ENCODE measurements at regions not wholly inside any gene's neighbourhood (a gene's known extent, or its start where the extent isn't known, plus 50 kb on each side); places are given as distances from the start of the nearest gene placed in this dataset.
"Not testable (repeated sequence)": the region's sequence is repeated elsewhere in the genome, so short reads cannot be mapped to it uniquely, and the experiment has no call there.

GRCh38 chr22:44650806-44651205, 51.2 kb upstream of the PRR5 start:
- no peaks in the 10 kb centered on the region for H3K36me3 ChIP-seq (ENCODE audit: control insufficient read depth in 2 of 2, insufficient read depth in 2 of 2, low read length in 1 of 2)
- no peaks in the 10 kb centered on the region for H3K9me3 ChIP-seq (ENCODE audit: control insufficient read depth in 2 of 2, insufficient read depth in 1 of 2, low read length in 1 of 2)
- H3K4me1 ChIP-seq (ENCODE audit: control insufficient read depth in 2 of 2, insufficient read depth in 2 of 2, low read length in 2 of 2), result no peaks in the 10 kb centered on the region
- no peak overlapping the region for H3K27ac ChIP-seq (ENCODE audit: low read depth in 1 of 2, low read length in 1 of 2)
- WGBS, result 72% methylated on average over 2 of the region's 2 CpGs
- no peaks in the 10 kb centered on the region for H3K27me3 ChIP-seq (ENCODE audit: control insufficient read depth in 2 of 2, insufficient read depth in 1 of 2, low read length in 1 of 2)
- no peak for DNase-seq (ENCODE audit: low read depth in 6 of 9, low spot score in 9 of 9)
- H3K4me3 ChIP-seq (ENCODE audit: low read length in 2 of 2), result no peak overlapping the region

GRCh38 chr22:44648821-44649565, 53.0 kb upstream of the PRR5 start:
- Histone ChIP-seq H3K27me3 (ENCODE audit: control insufficient read depth in 2 of 2, insufficient read depth in 1 of 2, low read length in 1 of 2) (no peaks in the 10 kb centered on the region), H3K36me3 (ENCODE audit: control insufficient read depth in 2 of 2, insufficient read depth in 2 of 2, low read length in 1 of 2) (no peaks in the 10 kb centered on the region), H3K27ac (ENCODE audit: low read depth in 1 of 2, low read length in 1 of 2) (no peak overlapping the region), H3K4me3 (ENCODE audit: low read length in 2 of 2) (no peak overlapping the region), H3K4me1 (ENCODE audit: control insufficient read depth in 2 of 2, insufficient read depth in 2 of 2, low read length in 2 of 2) (no peaks in the 10 kb centered on the region), H3K9me3 (ENCODE audit: control insufficient read depth in 2 of 2, insufficient read depth in 1 of 2, low read length in 1 of 2) (no peaks in the 10 kb centered on the region)
- 93% methylated on average over 20 of the region's 20 CpGs for WGBS
- no peak for DNase-seq (ENCODE audit: low read depth in 6 of 9, low spot score in 9 of 9)

DNA sequence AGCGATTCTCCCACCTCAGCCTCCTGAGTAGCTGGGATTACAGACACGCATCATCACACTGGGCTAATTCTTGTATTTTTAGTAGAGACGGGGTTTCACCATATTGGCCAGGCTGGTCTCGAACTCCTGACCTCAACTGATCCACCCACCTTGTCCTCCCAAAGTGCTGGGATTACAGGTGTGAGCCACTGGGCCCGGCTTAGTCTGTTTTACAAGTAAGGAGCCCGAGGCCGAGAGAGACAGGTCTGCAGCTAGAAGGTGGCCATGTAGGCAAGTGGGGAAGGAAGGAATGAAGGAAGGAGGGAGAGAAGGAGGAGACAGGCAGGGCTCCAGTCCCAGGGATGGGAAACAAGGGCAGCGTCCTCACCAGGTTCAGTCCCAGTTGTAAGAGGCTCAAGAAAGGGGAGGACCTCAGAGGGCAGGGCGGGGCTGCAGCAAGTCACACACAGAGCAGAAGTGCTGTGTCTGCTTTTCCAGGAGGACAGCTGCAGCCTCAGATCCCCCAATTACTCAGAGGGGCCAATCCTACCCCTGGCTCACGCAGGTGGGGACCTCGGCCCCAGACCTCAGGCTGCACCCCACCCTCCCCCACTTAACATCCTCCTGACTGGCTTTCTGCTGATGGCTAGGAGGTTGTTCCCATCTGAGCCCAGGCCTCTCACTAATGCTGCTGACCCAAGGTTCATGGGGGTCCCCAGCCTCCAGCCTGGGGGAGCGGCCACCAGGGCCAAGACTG, 53.8 kb upstream of the PRR5 start:
- Histone ChIP-seq H3K9me3 (ENCODE audit: control insufficient read depth in 2 of 2, insufficient read depth in 1 of 2, low read length in 1 of 2) (no peaks in the 10 kb centered on the region), H3K27me3 (ENCODE audit: control insufficient read depth in 2 of 2, insufficient read depth in 1 of 2, low read length in 1 of 2) (no peaks in the 10 kb centered on the region), H3K36me3 (ENCODE audit: control insufficient read depth in 2 of 2, insufficient read depth in 2 of 2, low read length in 1 of 2) (no peaks in the 10 kb centered on the region), H3K4me1 (ENCODE audit: control insufficient read depth in 2 of 2, insufficient read depth in 2 of 2, low read length in 2 of 2) (no peaks in the 10 kb centered on the region), H3K27ac (ENCODE audit: low read depth in 1 of 2, low read length in 1 of 2) (no peak overlapping the region), H3K4me3 (ENCODE audit: low read length in 2 of 2) (no peak overlapping the region)
- DNase-seq (ENCODE audit: low read depth in 6 of 9, low spot score in 9 of 9), result no peak
- WGBS, result 83% methylated on average over 12 of the region's 12 CpGs

DNA sequence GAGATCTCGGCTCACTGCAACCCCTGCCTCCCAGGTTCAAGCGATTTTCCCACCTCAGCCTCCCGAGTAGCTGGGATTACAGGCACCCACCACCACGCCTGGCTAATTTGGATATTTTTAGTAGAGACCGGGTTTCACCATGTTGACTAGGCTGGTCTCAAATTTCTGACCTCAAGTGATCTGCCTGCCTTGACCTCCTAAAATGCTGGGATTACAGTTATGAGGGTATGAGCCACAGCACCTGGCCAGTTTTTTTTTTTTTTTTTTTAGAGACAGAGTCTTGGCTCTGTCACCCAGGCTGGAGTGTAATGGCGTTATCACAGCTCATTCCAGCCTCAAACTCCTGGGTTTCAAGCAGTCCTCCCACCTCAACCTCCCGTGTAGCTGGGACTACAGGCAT, 54.9 kb upstream of the PRR5 start:
- WGBS, result 95% methylated on average over 7 of the region's 7 CpGs
- Histone ChIP-seq H3K27me3 (ENCODE audit: control insufficient read depth in 2 of 2, insufficient read depth in 1 of 2, low read length in 1 of 2) (no peaks in the 10 kb centered on the region), H3K4me1 (ENCODE audit: control insufficient read depth in 2 of 2, insufficient read depth in 2 of 2, low read length in 2 of 2) (no peaks in the 10 kb centered on the region), H3K4me3 (ENCODE audit: low read length in 2 of 2) (no peak overlapping the region), H3K36me3 (ENCODE audit: control insufficient read depth in 2 of 2, insufficient read depth in 2 of 2, low read length in 1 of 2) (no peaks in the 10 kb centered on the region), H3K27ac (ENCODE audit: low read depth in 1 of 2, low read length in 1 of 2) (no peak overlapping the region), H3K9me3 (ENCODE audit: control insufficient read depth in 2 of 2, insufficient read depth in 1 of 2, low read length in 1 of 2) (no peaks in the 10 kb centered on the region)
- DNase-seq (ENCODE audit: low read depth in 6 of 9, low spot score in 9 of 9), result no peak

- no peaks in the 10 kb centered on the region for H3K36me3 ChIP-seq (ENCODE audit: control insufficient read depth in 2 of 2, insufficient read depth in 2 of 2, low read length in 1 of 2)
- H3K4me1 ChIP-seq (ENCODE audit: control insufficient read depth in 2 of 2, insufficient read depth in 2 of 2, low read length in 2 of 2), result no peaks in the 10 kb centered on the region
- H3K9me3 ChIP-seq (ENCODE audit: control insufficient read depth in 2 of 2, insufficient read depth in 1 of 2, low read length in 1 of 2), result no peaks in the 10 kb centered on the region
- WGBS, result 87% methylated on average over 6 of the region's 6 CpGs
- H3K4me3 ChIP-seq (ENCODE audit: low read length in 2 of 2), result no peak overlapping the region
- no peaks in the 10 kb centered on the region for H3K27me3 ChIP-seq (ENCODE audit: control insufficient read depth in 2 of 2, insufficient read depth in 1 of 2, low read length in 1 of 2)
- DNase-seq (ENCODE audit: low read depth in 6 of 9, low spot score in 9 of 9), result no peak
- H3K27ac ChIP-seq (ENCODE audit: low read depth in 1 of 2, low read length in 1 of 2), result no peak overlapping the region
Observed at GRCh38 chr22:44646668-44647067, 55.3 kb upstream of the PRR5 start.

GRCh38 chr22:44646141-44646540, 55.9 kb upstream of the PRR5 start:
- Histone ChIP-seq H3K4me1 (ENCODE audit: control insufficient read depth in 2 of 2, insufficient read depth in 2 of 2, low read length in 2 of 2) (no peaks in the 10 kb centered on the region), H3K9me3 (ENCODE audit: control insufficient read depth in 2 of 2, insufficient read depth in 1 of 2, low read length in 1 of 2) (no peaks in the 10 kb centered on the region), H3K4me3 (ENCODE audit: low read length in 2 of 2) (no peak overlapping the region), H3K27me3 (ENCODE audit: control insufficient read depth in 2 of 2, insufficient read depth in 1 of 2, low read length in 1 of 2) (no peaks in the 10 kb centered on the region), H3K27ac (ENCODE audit: low read depth in 1 of 2, low read length in 1 of 2) (no peak overlapping the region), H3K36me3 (ENCODE audit: control insufficient read depth in 2 of 2, insufficient read depth in 2 of 2, low read length in 1 of 2) (no peaks in the 10 kb centered on the region)
- no peak for DNase-seq (ENCODE audit: low read depth in 6 of 9, low spot score in 9 of 9)
- whole genome bisulfite sequencing, result 93% methylated on average over 13 of the region's 13 CpGs

- WGBS, result 88% methylated on average over 11 of the region's 11 CpGs
- no peak for DNase-seq (ENCODE audit: low read depth in 6 of 9, low spot score in 9 of 9)
- H3K27me3 ChIP-seq (ENCODE audit: control insufficient read depth in 2 of 2, insufficient read depth in 1 of 2, low read length in 1 of 2), result no peaks in the 10 kb centered on the region
- no peak overlapping the region for H3K4me3 ChIP-seq (ENCODE audit: low read length in 2 of 2)
- no peaks in the 10 kb centered on the region for H3K9me3 ChIP-seq (ENCODE audit: control insufficient read depth in 2 of 2, insufficient read depth in 1 of 2, low read length in 1 of 2)
- peaks cover 0 to under 1% of the 10 kb centered on the region in 2 donors for H3K4me1 ChIP-seq (ENCODE audit: control insufficient read depth in 2 of 2, insufficient read depth in 2 of 2, low read length in 2 of 2)
- H3K27ac ChIP-seq (ENCODE audit: low read depth in 1 of 2, low read length in 1 of 2), result no peak overlapping the region
- H3K36me3 ChIP-seq (ENCODE audit: control insufficient read depth in 2 of 2, insufficient read depth in 2 of 2, low read length in 1 of 2), result no peaks in the 10 kb centered on the region
Observed at GRCh38 chr22:44645531-44645930, 56.5 kb upstream of the PRR5 start.

DNA sequence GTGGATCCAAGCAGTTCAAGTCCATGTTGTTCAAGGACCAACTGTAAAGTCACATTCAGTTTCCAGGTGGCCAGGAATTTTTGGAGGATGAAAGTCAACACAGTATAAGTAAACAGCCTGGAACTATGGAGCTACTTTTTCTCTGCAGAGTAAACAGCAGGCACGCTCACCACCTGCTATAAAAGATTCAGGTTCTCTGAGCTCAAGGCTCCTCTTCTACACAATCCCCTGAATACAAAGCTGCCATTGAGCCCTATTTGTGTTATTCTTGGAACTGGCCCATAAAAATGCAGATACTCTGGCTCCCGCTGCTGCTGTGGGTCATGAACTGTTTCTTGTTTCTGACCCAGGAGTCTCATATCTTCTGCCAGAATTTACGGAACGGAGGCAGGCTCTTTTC, 56.9 kb upstream of the PRR5 start:
- 86% methylated on average over 4 of the region's 4 CpGs for WGBS
- Histone ChIP-seq H3K27ac (ENCODE audit: low read depth in 1 of 2, low read length in 1 of 2) (no peak overlapping the region), H3K9me3 (ENCODE audit: control insufficient read depth in 2 of 2, insufficient read depth in 1 of 2, low read length in 1 of 2) (no peaks in the 10 kb centered on the region), H3K27me3 (ENCODE audit: control insufficient read depth in 2 of 2, insufficient read depth in 1 of 2, low read length in 1 of 2) (no peaks in the 10 kb centered on the region), H3K4me1 (ENCODE audit: control insufficient read depth in 2 of 2, insufficient read depth in 2 of 2, low read length in 2 of 2) (peaks cover 0 to 2% of the 10 kb centered on the region in 2 donors), H3K36me3 (ENCODE audit: control insufficient read depth in 2 of 2, insufficient read depth in 2 of 2, low read length in 1 of 2) (no peaks in the 10 kb centered on the region), H3K4me3 (ENCODE audit: low read length in 2 of 2) (no peak overlapping the region)
- DNase-seq (ENCODE audit: low read depth in 6 of 9, low spot score in 9 of 9), result no peak

DNA sequence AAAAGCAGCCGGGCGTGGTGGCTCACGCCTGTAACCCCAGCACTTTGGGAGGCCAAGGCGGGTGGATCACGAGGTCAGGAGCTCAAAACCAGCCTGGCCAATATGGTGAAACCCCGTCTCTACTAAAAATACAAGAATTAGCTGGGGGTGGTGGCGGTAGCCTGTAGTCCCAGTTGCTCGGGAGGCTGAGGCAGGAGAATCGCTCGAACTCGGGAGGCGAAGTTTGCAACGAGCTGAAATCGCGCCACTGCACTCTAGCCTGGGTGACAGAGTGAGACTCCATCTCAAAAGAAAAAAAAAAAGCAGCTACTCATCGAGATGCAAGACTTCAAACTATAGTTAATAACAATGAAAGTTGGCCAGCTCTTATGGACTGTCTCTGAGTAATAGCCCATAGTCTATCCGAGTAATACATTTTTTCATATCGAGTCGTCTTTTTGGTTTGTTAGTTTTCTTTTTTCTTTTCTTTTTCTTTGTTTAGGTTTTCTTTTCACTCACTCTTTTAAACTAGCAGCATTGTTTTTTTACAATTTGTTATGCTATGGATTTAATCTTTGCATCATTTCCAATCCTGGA, 58.4 kb upstream of the PRR5 start:
- not testable (repeated sequence) for H3K27me3 ChIP-seq (ENCODE audit: control insufficient read depth in 2 of 2, insufficient read depth in 1 of 2, low read length in 1 of 2); H3K36me3 ChIP-seq (ENCODE audit: control insufficient read depth in 2 of 2, insufficient read depth in 2 of 2, low read length in 1 of 2); H3K9me3 ChIP-seq (ENCODE audit: control insufficient read depth in 2 of 2, insufficient read depth in 1 of 2, low read length in 1 of 2); H3K4me3 ChIP-seq (ENCODE audit: low read length in 2 of 2); H3K4me1 ChIP-seq (ENCODE audit: control insufficient read depth in 2 of 2, insufficient read depth in 2 of 2, low read length in 2 of 2); DNase-seq (ENCODE audit: low read depth in 6 of 9, low spot score in 9 of 9); H3K27ac ChIP-seq (ENCODE audit: low read depth in 1 of 2, low read length in 1 of 2)
- WGBS, result 97% methylated on average over 19 of the region's 19 CpGs

Data from thymus (tissue), 11 donors.